Right atrium auricular region (tissue), 2 donors: ENCODE measurements at regions not wholly inside any gene's neighbourhood (a gene's known extent, or its start where the extent isn't known, plus 50 kb on each side); places are given as distances from the start of the nearest gene placed in this dataset.

Source experiments
- DNase-seq: peaks from one replicate; pipeline ENCODE4 v3.0.0-alpha.2; 2019; ENCODE audit warnings: low spot score
- H3K27ac ChIP-seq, 2 donors: fragments of 200-600 bp; sonication (generic); 1 replicate in 1 of 2; 2 replicates in 1 of 2; pipeline ENCODE4 v1.5.1; 2016 to 2019
- H3K27me3 ChIP-seq, 2 donors: fragments of 200-600 bp; sonication (generic); one replicate each; pipeline versions ENCODE4 v1.5.1 to v1.6.0; 2017 to 2019
- H3K36me3 ChIP-seq: fragments of 200-600 bp; sonication (generic); one replicate; pipeline ENCODE4 v1.5.1; 2016
- H3K4me1 ChIP-seq, 2 donors: fragments of 200-600 bp; sonication (generic); one replicate each; pipeline versions ENCODE4 v1.5.1 to v1.6.0; 2017 to 2019
- H3K4me3 ChIP-seq, 2 donors: fragments of 200-600 bp; sonication (generic); 1 replicate in 1 of 2; 2 replicates in 1 of 2; pipeline ENCODE4 v1.5.1; 2017 to 2019; ENCODE audit warnings: mild to moderate bottlenecking in 1 of 2, moderate library complexity in 1 of 2
- H3K9me3 ChIP-seq, 2 donors: fragments of 200-600 bp; sonication (generic); one replicate each; pipeline ENCODE4 v1.5.1; 2019
- CTCF ChIP-seq, 2 donors: fragments of 200-600 bp; sonication (generic); IDR thresholded peaks; one replicate each; pipeline ENCODE4 v1.5.1; 2019; ENCODE audit warnings: antibody characterized with exemption in 2 of 2

- peak overlapping the region in 1 of 2 donors; percentile 49 for H3K27ac ChIP-seq
- H3K4me3 ChIP-seq: no peak overlapping the region
- no peaks in the 10 kb centered on the region for H3K4me1 ChIP-seq
- TF ChIP-seq CTCF (IDR thresholded peaks at IDR 0.05): no peak
- no peaks in the 10 kb centered on the region for H3K36me3 ChIP-seq
- no peak for DNase-seq
- no peaks in the 10 kb centered on the region for H3K27me3 ChIP-seq
- H3K9me3 ChIP-seq: peaks cover 0 to 6% of the 10 kb centered on the region in 2 donors
These were observed 146.9 kb downstream of the EVX1 start for GRCh38 chr7:27389496-27389895.

- no peaks in the 10 kb centered on the region for H3K4me1 ChIP-seq
These were observed 149.9 kb downstream of the EVX1 start for GRCh38 chr7:27392477-27392876.

GRCh38 chr7:27394871-27395270 is 152.3 kb downstream of the EVX1 start:
- H3K4me1 ChIP-seq: no peaks in the 10 kb centered on the region
- peaks cover 0 to 6% of the 10 kb centered on the region in 2 donors for H3K9me3 ChIP-seq
- no peak for DNase-seq
- no peak overlapping the region for H3K4me3 ChIP-seq
- H3K36me3 ChIP-seq: no peaks in the 10 kb centered on the region
- no peak overlapping the region for H3K27ac ChIP-seq
- H3K27me3 ChIP-seq: no peaks in the 10 kb centered on the region
- no peak for TF ChIP-seq CTCF (IDR thresholded peaks at IDR 0.05)

More at GRCh38 chr7:27392477-27392876, 149.9 kb downstream of the EVX1 start:
- no peaks in the 10 kb centered on the region for H3K36me3 ChIP-seq
- no peak overlapping the region for H3K4me3 ChIP-seq
- peaks cover 0 to 6% of the 10 kb centered on the region in 2 donors for H3K9me3 ChIP-seq
- H3K27ac ChIP-seq: no peak overlapping the region
- H3K27me3 ChIP-seq: no peaks in the 10 kb centered on the region
- TF ChIP-seq CTCF (IDR thresholded peaks at IDR 0.05): no peak
- no peak for DNase-seq

GRCh38 chr7:27395626-27396025 is 153.0 kb downstream of the EVX1 start:
- no peaks in the 10 kb centered on the region for H3K36me3 ChIP-seq
- H3K4me3 ChIP-seq: no peak overlapping the region
- no peak for TF ChIP-seq CTCF (IDR thresholded peaks at IDR 0.05)
- no peak overlapping the region for H3K27ac ChIP-seq
- peaks cover 0 to 6% of the 10 kb centered on the region in 2 donors for H3K9me3 ChIP-seq
- H3K4me1 ChIP-seq: no peaks in the 10 kb centered on the region
- DNase-seq: no peak
- H3K27me3 ChIP-seq: no peaks in the 10 kb centered on the region

- Histone ChIP-seq H3K27me3 (no peaks in the 10 kb centered on the region), H3K4me1 (no peaks in the 10 kb centered on the region), H3K9me3 (peaks cover 0 to 6% of the 10 kb centered on the region in 2 donors), H3K36me3 (no peaks in the 10 kb centered on the region), H3K27ac (no peak overlapping the region), H3K4me3 (no peak overlapping the region)
- DNase-seq: no peak
- no peak for TF ChIP-seq CTCF (IDR thresholded peaks at IDR 0.05)
These were observed 154.9 kb downstream of the EVX1 start for GRCh38 chr7:27397503-27397902.

- no peak overlapping the region for H3K27ac ChIP-seq
- TF ChIP-seq CTCF (IDR thresholded peaks at IDR 0.05): no peak
- no peaks in the 10 kb centered on the region for H3K27me3 ChIP-seq
- H3K9me3 ChIP-seq: no peaks in the 10 kb centered on the region
- no peaks in the 10 kb centered on the region for H3K4me1 ChIP-seq
- no peak overlapping the region for H3K4me3 ChIP-seq
- no peaks in the 10 kb centered on the region for H3K36me3 ChIP-seq
- no peak for DNase-seq
These were observed 156.2 kb downstream of the EVX1 start for GRCh38 chr7:27398851-27399250.
